Activated CD4-positive, alpha-beta T cell treated with anti-CD3 and anti-CD28 coated beads for 48 hours (primary cell): ENCODE measurements at regions not wholly inside any gene's neighbourhood (a gene's known extent, or its start where the extent isn't known, plus 50 kb on each side); places are given as distances from the start of the nearest gene placed in this dataset.

Source experiments
- DNase-seq: peaks from one replicate; pipeline ENCODE4 v3.0.0-alpha.2; 2020

- no peak for DNase-seq
Measured at GRCh38 chr1:208420696-208421095, 176.5 kb upstream of the PLXNA2 start.

DNA sequence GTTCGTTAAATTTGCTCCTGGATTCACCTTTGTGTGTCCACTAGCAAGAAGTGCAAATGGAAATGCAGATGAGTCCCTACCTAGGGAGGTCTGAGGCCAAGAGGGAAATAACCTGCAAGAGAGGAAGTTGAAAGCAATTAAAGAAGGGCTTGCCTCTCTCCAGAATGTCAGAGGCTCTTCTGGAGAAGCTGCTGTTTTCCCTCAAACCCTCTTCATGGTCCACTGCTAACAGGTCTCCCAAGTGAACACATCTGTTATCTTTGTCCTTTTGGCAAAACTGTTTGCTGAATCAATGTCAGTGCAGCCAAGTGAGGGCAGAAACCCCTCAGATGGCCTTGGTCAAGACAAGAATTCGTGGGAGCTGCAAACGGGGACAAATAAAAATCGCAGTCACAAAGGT, 177.3 kb upstream of the PLXNA2 start:
- no peak for DNase-seq

GRCh38 chr1:208423526-208423925, 179.3 kb upstream of the PLXNA2 start:
- no peak for DNase-seq

GRCh38 chr1:208425096-208425495, 180.9 kb upstream of the PLXNA2 start:
- no peak for DNase-seq

GRCh38 chr1:208430220-208430619, 186.0 kb upstream of the PLXNA2 start:
- no peak for DNase-seq

- DNase-seq = no peak
Measured at GRCh38 chr1:208431721-208432120, 187.5 kb upstream of the PLXNA2 start.

- no peak for DNase-seq
Measured at GRCh38 chr1:208432346-208432745, 188.2 kb upstream of the PLXNA2 start.

- DNase-seq = no peak
Measured at GRCh38 chr1:208433086-208433485, 188.9 kb upstream of the PLXNA2 start.

GRCh38 chr1:208433971-208434370, 189.8 kb upstream of the PLXNA2 start:
- DNase-seq = no peak

DNA sequence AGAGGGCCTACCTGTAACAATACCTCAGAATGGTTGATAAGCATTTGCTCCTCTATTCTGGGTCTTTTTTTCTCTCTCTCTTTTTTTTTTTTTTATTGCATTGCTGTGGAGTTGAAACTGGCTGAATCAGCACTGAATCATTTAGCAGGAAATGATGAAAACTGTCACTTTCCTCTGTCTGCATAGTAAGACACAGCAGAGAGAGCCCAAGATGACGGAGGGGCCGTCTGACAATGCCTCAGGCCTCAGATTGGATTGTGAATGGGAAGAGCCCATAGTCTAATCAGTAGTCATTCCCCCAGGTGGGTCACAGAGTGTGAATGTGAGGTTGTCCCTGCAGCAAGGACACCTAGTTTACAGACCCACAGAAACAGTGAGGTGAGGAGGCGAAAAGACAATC, 193.2 kb upstream of the PLXNA2 start:
- peak; percentile 16 for DNase-seq

- DNase-seq = no peak
Measured at GRCh38 chr1:208438112-208438699, 194.0 kb upstream of the PLXNA2 start.

DNA sequence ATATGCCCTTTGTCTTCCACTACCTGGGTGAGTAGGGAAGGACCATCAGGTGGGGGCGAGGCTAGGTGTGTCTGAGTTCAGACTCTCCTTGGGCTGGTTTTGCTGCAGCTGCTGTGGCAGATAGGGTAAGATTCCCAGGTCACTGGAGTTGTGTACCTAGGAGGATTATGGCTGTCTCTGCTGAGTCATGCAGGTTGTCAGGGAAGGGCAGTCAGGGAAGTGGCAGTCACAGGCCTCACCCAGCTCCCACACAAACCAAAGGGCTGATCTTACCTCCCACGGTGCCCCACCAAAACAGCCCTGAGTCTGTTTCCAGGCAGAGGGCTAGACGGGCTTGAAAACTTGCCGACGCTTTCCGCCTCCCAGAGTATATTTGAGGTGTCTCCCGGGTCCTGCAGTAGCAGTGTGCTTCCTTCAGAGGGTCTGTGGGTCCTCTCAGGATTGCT, 201.6 kb upstream of the PLXNA2 start:
- no peak for DNase-seq

DNA sequence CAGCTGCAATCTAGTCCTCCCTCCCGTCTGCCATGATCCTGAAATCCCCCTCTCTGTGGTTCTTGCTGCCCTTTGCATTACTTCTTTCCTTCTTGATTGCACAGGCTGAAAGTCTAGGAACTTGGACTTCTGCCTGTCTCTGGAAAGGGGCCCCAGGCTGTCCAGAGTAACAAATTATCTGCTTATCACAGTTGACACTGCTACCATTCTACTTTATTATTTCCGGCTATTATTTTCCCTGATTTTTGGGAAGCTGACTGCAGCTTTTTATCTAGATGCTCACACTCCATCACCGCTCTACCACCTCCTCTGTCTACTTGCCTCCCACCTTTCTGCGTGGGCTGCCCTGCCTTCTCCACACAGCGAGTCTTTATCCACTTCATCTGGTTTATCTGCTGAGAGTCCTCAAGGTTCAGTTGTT, 202.1 kb upstream of the PLXNA2 start:
- no peak for DNase-seq

- no peak for DNase-seq
Measured at GRCh38 chr1:208448425-208448824, 204.2 kb upstream of the PLXNA2 start.

DNA sequence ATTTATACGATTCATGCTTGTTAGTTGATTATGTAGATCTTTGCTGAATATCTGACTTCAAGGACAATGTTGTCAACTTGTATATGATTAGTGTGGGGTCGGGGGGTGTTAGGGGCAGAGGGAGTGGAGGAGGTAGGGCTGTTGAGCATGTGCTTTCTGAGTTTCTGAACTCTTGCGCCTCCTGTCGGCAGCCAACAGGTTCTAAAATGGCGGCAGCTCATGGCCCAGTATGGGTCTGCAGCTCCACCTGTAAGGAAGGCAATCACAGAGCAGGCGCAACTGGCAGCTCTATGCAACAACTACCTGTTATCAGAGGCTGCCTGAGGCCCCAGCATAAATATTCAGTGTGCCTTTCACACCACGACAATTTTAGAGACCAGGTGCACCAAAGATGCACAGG, 205.8 kb upstream of the PLXNA2 start:
- no peak for DNase-seq

GRCh38 chr1:208450958-208451357, 206.8 kb upstream of the PLXNA2 start:
- no peak for DNase-seq

DNA sequence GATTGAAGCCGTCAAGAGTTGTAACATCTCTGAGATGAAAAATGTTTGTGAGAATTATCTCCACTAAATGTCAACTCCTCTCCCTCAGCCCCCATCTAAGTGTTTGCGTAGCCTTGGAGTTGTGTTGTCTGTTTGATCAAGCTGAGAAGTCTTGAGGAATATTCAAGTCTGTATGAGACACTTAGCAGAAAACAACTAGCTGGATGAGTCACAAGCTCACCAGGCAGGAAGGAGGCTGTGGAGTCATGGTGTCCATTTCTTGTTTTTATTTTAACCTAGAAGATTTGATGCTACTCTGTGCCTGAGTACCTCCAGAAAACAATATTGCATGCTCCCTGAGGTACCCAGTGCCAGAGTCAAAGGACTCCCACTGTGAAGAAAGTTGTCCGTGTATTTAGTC, 211.6 kb upstream of the PLXNA2 start:
- DNase-seq = no peak

DNA sequence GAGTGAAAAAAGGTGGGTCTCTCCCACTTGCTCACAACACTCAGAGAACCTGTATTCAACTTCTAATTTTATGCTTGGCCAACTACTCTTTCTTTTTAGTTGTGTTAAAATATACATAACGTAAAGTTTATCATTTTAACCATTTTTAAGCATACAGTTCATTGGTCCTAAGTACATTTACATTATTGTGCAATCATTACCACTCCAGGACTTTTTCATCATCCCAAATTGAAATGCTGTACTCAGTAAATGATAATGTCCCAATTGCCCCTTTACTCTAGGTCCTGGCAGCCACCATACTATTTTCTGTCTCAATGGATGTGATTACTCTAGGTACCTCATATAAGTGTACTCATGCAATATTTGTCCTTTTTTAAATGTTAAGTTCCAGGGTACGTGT, 212.3 kb upstream of the PLXNA2 start:
- no peak for DNase-seq

- DNase-seq = no peak
Measured at GRCh38 chr1:208460823-208461222, 216.6 kb upstream of the PLXNA2 start.

- no peak for DNase-seq
Measured at GRCh38 chr1:208461680-208462079, 217.5 kb upstream of the PLXNA2 start.

DNA sequence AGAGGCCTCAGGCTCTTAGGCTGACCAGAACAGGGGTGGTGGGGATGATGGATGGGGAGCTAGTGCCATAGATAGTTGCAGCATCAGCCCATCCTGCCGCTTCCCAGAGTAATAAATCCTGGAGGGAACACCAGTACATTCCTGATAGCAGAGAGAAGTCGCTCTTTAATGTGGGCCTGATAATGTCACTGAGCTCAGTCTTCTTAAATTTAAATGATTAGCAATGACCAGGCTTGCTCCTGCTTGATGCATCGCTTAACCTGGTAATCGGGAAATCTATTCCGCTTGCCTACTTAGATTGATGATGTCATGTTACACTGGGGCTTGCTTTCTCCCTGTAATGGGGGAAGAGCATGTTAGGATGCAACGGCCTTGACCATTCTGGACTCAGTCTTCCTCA, 218.6 kb upstream of the PLXNA2 start:
- no peak for DNase-seq

DNA sequence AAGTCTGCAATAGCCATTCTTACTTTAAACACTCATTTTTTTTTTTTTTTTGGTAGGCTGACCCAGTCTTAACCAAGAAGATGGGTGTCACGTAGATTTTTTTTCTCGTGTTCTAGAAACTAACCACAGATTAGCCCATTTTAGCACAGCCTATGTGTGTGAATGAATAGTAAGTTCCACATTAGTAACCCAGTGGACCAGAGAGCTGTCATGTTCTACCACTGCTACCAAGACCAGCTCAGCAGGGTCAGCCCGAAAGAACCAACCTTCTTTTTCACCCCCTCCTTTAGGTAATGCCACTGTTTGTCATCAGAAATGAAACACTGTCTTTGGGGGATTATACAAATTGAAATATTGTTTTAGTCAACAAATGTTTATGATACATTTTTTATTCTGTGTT, 221.1 kb upstream of the PLXNA2 start:
- no peak for DNase-seq

DNA sequence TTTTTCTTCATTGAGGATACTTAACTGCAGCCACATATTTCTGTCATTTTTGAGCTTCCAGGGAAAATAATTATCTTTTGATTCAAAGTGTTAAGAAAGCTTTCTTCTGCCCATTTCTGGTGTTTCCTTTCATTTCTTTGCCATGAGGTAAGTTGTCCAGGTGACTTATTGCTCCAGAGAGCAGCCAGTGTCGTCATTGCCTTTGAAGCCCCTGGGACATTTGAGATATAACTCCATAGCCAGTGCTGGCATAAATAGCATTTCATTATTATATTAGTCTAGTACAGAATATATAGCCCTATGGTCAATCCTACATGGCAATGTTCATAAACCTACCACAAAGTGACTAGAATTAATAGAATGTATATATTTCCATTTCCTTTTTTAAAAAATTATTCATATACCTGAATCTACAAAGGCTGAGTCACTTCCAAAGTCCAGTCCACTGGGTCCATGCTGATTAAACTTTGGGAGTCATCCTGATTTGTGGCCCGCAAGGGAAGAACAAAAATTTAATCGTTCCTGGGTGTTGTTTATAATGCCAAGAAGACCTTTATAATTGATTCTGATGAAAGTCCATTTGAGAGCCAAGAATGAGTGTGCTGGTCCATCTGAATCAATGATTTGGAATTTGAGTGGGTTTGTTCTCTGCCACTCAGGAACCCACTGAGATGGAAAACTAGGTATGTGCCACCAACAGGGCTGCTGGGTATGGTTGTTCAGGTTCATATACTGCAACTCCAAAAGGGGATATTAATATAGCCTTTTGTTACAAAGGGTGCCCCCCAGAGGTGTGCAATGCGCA, 221.8 kb upstream of the PLXNA2 start:
- no peak for DNase-seq

DNA sequence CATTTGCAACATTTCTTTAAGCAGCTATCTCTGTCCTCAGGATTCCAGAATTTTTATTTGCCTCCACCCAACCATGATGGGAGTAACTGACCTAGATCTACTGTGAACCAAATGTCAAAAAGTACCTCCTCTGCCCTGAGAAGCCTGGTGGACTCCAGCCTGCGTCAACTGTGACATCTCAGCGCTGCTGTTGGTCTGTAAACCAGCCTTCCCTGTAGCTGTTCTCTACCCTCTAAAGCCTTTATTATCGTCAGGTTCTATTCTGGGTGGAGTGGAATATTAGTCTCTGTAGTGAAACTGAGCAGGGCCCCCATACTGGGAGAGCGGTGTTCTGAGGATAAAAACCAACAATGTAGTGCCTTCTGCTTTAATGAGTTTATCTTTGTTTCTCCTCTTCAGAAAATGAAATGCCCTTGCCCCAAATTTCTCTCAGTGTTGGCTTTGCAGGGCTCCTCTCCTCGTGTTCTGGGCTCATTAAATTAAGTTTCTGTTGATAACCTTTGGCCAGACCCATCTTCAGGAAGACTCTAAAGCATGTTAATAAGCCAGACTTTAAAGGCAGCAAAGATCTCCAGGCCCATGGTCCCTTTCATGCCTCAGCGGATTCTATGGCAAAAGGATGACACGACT, 223.1 kb upstream of the PLXNA2 start:
- DNase-seq = no peak
